ENCODE measurements at regions not wholly inside any gene's neighbourhood (a gene's known extent, or its start where the extent isn't known, plus 50 kb on each side); places are given as distances from the start of the nearest gene placed in this dataset.

DNA sequence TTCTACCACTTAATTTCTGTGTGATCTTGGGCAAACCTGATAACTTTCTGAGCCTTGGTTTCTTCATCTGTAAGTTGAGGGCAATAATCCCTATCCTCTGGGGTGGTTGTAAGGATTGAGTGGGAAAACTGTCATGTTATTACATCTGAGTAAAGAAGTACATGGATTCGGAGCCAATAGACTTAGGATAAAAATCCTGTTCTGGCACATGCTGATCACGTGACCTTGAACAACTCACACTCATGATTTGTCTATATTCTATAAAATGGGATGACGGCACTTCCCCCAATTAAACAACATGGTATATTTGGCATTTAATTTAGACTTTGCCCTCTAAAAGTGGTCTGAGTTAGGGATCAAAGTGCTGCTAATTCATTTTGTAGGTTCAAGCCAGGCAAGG, 315.5 kb downstream of the PLPP3 start:
- no peaks in the 10 kb centered on the region for H3K9me3 ChIP-seq (ENCODE audit: control insufficient read depth in 2 of 3, insufficient read depth in 1 of 3, low read length in 3 of 3)
- TF ChIP-seq, protein P1, sequence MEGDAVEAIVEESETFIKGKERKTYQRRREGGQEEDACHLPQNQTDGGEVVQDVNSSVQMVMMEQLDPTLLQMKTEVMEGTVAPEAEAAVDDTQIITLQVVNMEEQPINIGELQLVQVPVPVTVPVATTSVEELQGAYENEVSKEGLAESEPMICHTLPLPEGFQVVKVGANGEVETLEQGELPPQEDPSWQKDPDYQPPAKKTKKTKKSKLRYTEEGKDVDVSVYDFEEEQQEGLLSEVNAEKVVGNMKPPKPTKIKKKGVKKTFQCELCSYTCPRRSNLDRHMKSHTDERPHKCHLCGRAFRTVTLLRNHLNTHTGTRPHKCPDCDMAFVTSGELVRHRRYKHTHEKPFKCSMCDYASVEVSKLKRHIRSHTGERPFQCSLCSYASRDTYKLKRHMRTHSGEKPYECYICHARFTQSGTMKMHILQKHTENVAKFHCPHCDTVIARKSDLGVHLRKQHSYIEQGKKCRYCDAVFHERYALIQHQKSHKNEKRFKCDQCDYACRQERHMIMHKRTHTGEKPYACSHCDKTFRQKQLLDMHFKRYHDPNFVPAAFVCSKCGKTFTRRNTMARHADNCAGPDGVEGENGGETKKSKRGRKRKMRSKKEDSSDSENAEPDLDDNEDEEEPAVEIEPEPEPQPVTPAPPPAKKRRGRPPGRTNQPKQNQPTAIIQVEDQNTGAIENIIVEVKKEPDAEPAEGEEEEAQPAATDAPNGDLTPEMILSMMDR (IDR thresholded peaks at IDR 0.05; ENCODE audit: borderline replicate concordance, extremely low read depth, insufficient read depth) = no peak
- H3K27ac ChIP-seq (ENCODE audit: low read depth in 2 of 2, low read length in 2 of 2) = no peak overlapping the region
- intact Hi-C loops (cut with DNase I) = no loop called here
- FAIRE-seq (no peak), DNase-seq (no peak)
- H3K36me3 ChIP-seq (ENCODE audit: control insufficient read depth in 2 of 3, insufficient read depth in 3 of 3, low read length in 3 of 3) = no peaks in the 10 kb centered on the region
- no peaks in the 10 kb centered on the region for H3K4me1 ChIP-seq (ENCODE audit: control insufficient read depth in 2 of 3, insufficient read depth in 2 of 3, low read depth in 1 of 3, low read length in 3 of 3)
- H3K9ac ChIP-seq (ENCODE audit: low read length in 3 of 3) = no peak overlapping the region
- no peak overlapping the region for H3K4me3 ChIP-seq (ENCODE audit: low read length in 3 of 3)
- no peaks in the 10 kb centered on the region for H3K27me3 ChIP-seq (ENCODE audit: control insufficient read depth, insufficient read depth, low read length)

DNA sequence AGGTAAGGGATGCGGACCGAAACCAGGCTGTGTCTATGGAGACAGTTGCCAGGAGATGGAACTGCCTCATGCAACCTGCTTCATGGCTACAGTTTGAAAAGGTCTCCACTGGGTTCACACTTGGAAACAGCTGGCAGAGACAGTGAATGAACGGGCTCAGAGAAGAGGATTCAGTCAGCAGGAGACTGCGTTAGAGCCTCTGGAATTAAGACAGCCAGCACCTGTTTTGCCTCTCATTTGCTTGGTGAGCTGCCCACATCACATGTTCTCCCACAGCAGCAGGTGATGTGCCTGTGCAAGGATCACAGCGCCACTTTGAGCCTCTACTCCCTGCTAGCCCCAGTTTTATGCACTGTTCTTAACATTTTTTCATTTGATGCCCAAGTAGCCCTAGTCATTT, 321.0 kb downstream of the PLPP3 start:
- FAIRE-seq (no peak), DNase-seq (no peak)
- Histone ChIP-seq H3K9ac (ENCODE audit: low read length in 3 of 3) (no peak overlapping the region), H3K4me1 (ENCODE audit: control insufficient read depth in 2 of 3, insufficient read depth in 2 of 3, low read depth in 1 of 3, low read length in 3 of 3) (peaks cover 0 to 2% (median 0%) of the 10 kb centered on the region in 3 donors), H3K27me3 (ENCODE audit: control insufficient read depth, insufficient read depth, low read length) (no peaks in the 10 kb centered on the region), H3K4me3 (ENCODE audit: low read length in 3 of 3) (no peak overlapping the region), H3K36me3 (ENCODE audit: control insufficient read depth in 2 of 3, insufficient read depth in 3 of 3, low read length in 3 of 3) (no peaks in the 10 kb centered on the region), H3K9me3 (ENCODE audit: control insufficient read depth in 2 of 3, insufficient read depth in 1 of 3, low read length in 3 of 3) (no peaks in the 10 kb centered on the region), H3K27ac (ENCODE audit: low read depth in 2 of 2, low read length in 2 of 2) (no peak overlapping the region)
- TF ChIP-seq, protein P1 (IDR thresholded peaks at IDR 0.05; ENCODE audit: borderline replicate concordance, extremely low read depth, insufficient read depth) = no peak
- intact Hi-C loops (cut with DNase I) = no loop called here

DNA sequence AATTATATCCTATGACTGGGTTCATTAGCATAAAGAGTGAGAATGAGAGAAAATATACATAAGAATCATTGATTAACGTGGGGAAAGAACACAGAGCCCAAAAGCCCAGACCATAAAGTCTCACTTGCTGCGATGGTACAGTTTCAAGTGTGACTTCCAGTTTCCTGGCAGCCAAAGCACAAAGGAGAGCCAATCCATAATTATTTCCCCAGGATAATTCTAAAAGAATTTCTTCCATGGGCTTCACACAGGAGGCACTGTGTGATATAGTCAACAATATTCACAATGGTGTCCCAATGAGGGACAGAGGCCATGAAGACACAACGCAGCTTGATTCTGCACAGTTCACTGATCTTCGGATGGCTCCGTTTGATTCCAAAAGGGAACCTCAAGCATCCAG, 321.6 kb downstream of the PLPP3 start:
- H3K9ac ChIP-seq (ENCODE audit: low read length in 3 of 3) = no peak overlapping the region
- no peaks in the 10 kb centered on the region for H3K36me3 ChIP-seq (ENCODE audit: control insufficient read depth in 2 of 3, insufficient read depth in 3 of 3, low read length in 3 of 3)
- TF ChIP-seq, protein P1 (IDR thresholded peaks at IDR 0.05; ENCODE audit: borderline replicate concordance, extremely low read depth, insufficient read depth) = no peak
- H3K4me3 ChIP-seq (ENCODE audit: low read length in 3 of 3) = no peak overlapping the region
- H3K27ac ChIP-seq (ENCODE audit: low read depth in 2 of 2, low read length in 2 of 2) = no peak overlapping the region
- intact Hi-C loops (cut with DNase I) = no loop called here
- no peak for DNase-seq
- H3K4me1 ChIP-seq (ENCODE audit: control insufficient read depth in 2 of 3, insufficient read depth in 2 of 3, low read depth in 1 of 3, low read length in 3 of 3) = peaks cover 0 to 2% (median 0%) of the 10 kb centered on the region in 3 donors
- no peak for FAIRE-seq
- H3K9me3 ChIP-seq (ENCODE audit: control insufficient read depth in 2 of 3, insufficient read depth in 1 of 3, low read length in 3 of 3) = no peaks in the 10 kb centered on the region
- no peaks in the 10 kb centered on the region for H3K27me3 ChIP-seq (ENCODE audit: control insufficient read depth, insufficient read depth, low read length)

All from kidney (tissue), 13 donors.